Epithelial cell of esophagus (primary cell): ENCODE measurements at regions not wholly inside any gene's neighbourhood (a gene's known extent, or its start where the extent isn't known, plus 50 kb on each side); places are given as distances from the start of the nearest gene placed in this dataset.
"Not testable (repeated sequence)": the region's sequence is repeated elsewhere in the genome, so short reads cannot be mapped to it uniquely, and the experiment has no call there.

Source experiments
- DNase-seq: peaks from one replicate; pipeline ENCODE4 v3.0.0; 2010; ENCODE audit warnings: low read depth
- H3K4me3 ChIP-seq: 2 replicates; pipeline ENCODE4 v1.5.1; 2011; ENCODE audit warnings: mild to moderate bottlenecking, low read length, control low read depth

GRCh38 chr20:29629395-29629794, 1628.1 kb upstream of the DEFB115 start:
- not testable (repeated sequence) for DNase-seq, H3K4me3 ChIP-seq
